GM12878 (cell line): ENCODE measurements at regions not wholly inside any gene's neighbourhood (a gene's known extent, or its start where the extent isn't known, plus 50 kb on each side); places are given as distances from the start of the nearest gene placed in this dataset.

Experiments
- CBX3 ChIP-seq: fragments of 200-600 bp; sonication (generic); IDR thresholded peaks from 2 replicates; pipeline ENCODE4 v1.6.1; 2016; ENCODE audit warnings: low read depth, borderline replicate concordance
- CTCF ChIP-seq, 3 experiments: IDR thresholded peaks in 2 of 3; conservative IDR thresholded peaks in 1 of 3; 2 replicates each; pipeline ENCODE4 v1.5.1; 2011; ENCODE audit warnings: low read depth in 3 of 3, low read length in 3 of 3, mild to moderate bottlenecking in 3 of 3, control low read depth in 2 of 3, moderate library complexity in 2 of 3, inconsistent platforms in 1 of 3, mixed read lengths in 1 of 3; ENCODE audit not compliant: control insufficient read depth in 2 of 3, insufficient read depth in 1 of 3; ENCODE audit errors: extremely low read depth in 1 of 3
- EZH2 ChIP-seq: IDR thresholded peaks from 2 replicates; pipeline ENCODE4 v1.6.1; 2012; ENCODE audit warnings: low read depth, mild to moderate bottlenecking, control low read depth, inconsistent platforms, low read length, borderline replicate concordance; ENCODE audit not compliant: control insufficient read depth
- FOXM1 ChIP-seq: IDR thresholded peaks from 2 replicates; pipeline ENCODE4 v1.6.1; 2012; ENCODE audit warnings: low read depth, mild to moderate bottlenecking, inconsistent platforms, low read length, moderate library complexity
- MEF2B ChIP-seq: fragments of 450-650 bp; IDR thresholded peaks from 2 replicates; pipeline ENCODE4 v1.6.1; 2018; ENCODE audit warnings: mild to moderate bottlenecking, moderate library complexity; ENCODE audit not compliant: partially characterized antibody, poor library complexity, severe bottlenecking
- POLR2A ChIP-seq: IDR thresholded peaks from 2 replicates; pipeline ENCODE4 v1.6.1; 2011; ENCODE audit warnings: low read depth, mild to moderate bottlenecking, low read length
- SP1 ChIP-seq: IDR thresholded peaks from one replicate; pipeline ENCODE4 v1.6.1; 2011; ENCODE audit warnings: low read depth, low read length
- ZBTB33 ChIP-seq: fragments of 450-650 bp; IDR thresholded peaks from 2 replicates; pipeline ENCODE4 v1.6.1; 2017; ENCODE audit warnings: mild to moderate bottlenecking
- ZNF384 ChIP-seq: IDR thresholded peaks from 2 replicates; pipeline ENCODE4 v1.6.1; 2012; ENCODE audit warnings: low read depth, mild to moderate bottlenecking, low read length, improper control_type of control experiment, borderline replicate concordance

GRCh38 chr1:60341274-60341673, 267.7 kb upstream of the C1orf87 start:
- TF ChIP-seq ZNF384 (no peak), POLR2A (no peak), CTCF (IDR thresholded peaks at IDR 0.05 in 2 of 3, conservative IDR thresholded peaks at IDR 0.05 in 1 of 3; ENCODE audit: control insufficient read depth in 2 of 3, extremely low read depth in 1 of 3, insufficient read depth in 1 of 3, low read depth in 3 of 3, low read length in 3 of 3) (no peak), EZH2 (no peak), MEF2B (no peak), ZBTB33 (no peak), FOXM1 (no peak), SP1 (no peak), CBX3 (no peak)
